Fibroblast of pulmonary artery (primary cell): ENCODE measurements at regions not wholly inside any gene's neighbourhood (a gene's known extent, or its start where the extent isn't known, plus 50 kb on each side); places are given as distances from the start of the nearest gene placed in this dataset.
"Not testable (repeated sequence)": the region's sequence is repeated elsewhere in the genome, so short reads cannot be mapped to it uniquely, and the experiment has no call there.

Experiments used
- DNase-seq: peaks from one replicate; pipeline ENCODE4 v3.0.0-alpha.2; 2010; ENCODE audit warnings: low read depth
- H3K4me3 ChIP-seq: replicated peaks from 2 replicates; pipeline ENCODE4 v1.5.1; 2011; ENCODE audit warnings: low read depth, mild to moderate bottlenecking, control low read depth, low read length, moderate library complexity
- CTCF ChIP-seq: IDR thresholded peaks from 2 replicates; pipeline ENCODE4 v1.5.1; 2011; ENCODE audit warnings: mild to moderate bottlenecking, control low read depth, low read length, inconsistent platforms; ENCODE audit errors: missing control alignments

- no peak for DNase-seq
- no peak overlapping the region for H3K4me3 ChIP-seq
- TF ChIP-seq CTCF: no peak
Observed at GRCh38 chr16:13845232-13845631, 74.7 kb upstream of the ERCC4 start.

- no peak for TF ChIP-seq CTCF
- no peak overlapping the region for H3K4me3 ChIP-seq
Observed at GRCh38 chr16:13848795-13849194, 71.2 kb upstream of the ERCC4 start.

GRCh38 chr16:13850173-13850572 is 69.8 kb upstream of the ERCC4 start:
- not testable (repeated sequence) for DNase-seq

More at GRCh38 chr16:13848795-13849194, 71.2 kb upstream of the ERCC4 start:
- no peak for DNase-seq

GRCh38 chr16:13852827-13853226 is 67.1 kb upstream of the ERCC4 start:
- TF ChIP-seq CTCF: no peak
- DNase-seq: no peak
- no peak overlapping the region for H3K4me3 ChIP-seq

More at GRCh38 chr16:13850173-13850572, 69.8 kb upstream of the ERCC4 start:
- H3K4me3 ChIP-seq: not testable (repeated sequence)

GRCh38 chr16:13856398-13856797 is 63.6 kb upstream of the ERCC4 start:
- no peak for DNase-seq
- TF ChIP-seq CTCF: no peak
- H3K4me3 ChIP-seq: no peak overlapping the region

GRCh38 chr16:13856811-13857511 is 63.0 kb upstream of the ERCC4 start:
- no peak for DNase-seq
- no peak for TF ChIP-seq CTCF
- no peak overlapping the region for H3K4me3 ChIP-seq

- no peak for TF ChIP-seq CTCF
- no peak for DNase-seq
Observed at GRCh38 chr16:13858873-13859580, 60.9 kb upstream of the ERCC4 start.

More at GRCh38 chr16:13858873-13859580, 60.9 kb upstream of the ERCC4 start:
- no peak overlapping the region for H3K4me3 ChIP-seq
